ENCODE measurements at regions not wholly inside any gene's neighbourhood (a gene's known extent, or its start where the extent isn't known, plus 50 kb on each side); places are given as distances from the start of the nearest gene placed in this dataset.

DNA sequence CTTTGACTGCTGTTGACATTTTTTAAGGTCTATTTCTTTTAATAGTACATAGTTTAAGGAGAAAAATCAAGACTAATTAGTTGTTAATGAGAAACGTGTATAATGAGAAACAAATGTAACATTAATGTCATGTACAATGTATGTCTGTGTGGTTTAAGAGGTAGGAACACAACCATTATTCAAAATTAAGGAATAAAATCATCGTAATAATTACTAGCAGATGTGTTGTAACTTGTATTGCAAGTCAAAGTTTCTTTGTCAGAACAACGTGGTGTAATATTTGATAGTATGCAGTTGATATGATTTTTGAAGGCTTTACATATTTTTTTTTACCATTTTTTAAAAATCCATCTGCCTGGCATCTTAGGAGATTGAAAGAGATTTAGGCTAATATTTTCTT lies 120.2 kb upstream of the ARRDC3 start:
- Histone ChIP-seq H3K79me2 (replicated peaks; ENCODE audit: insufficient read depth, low read length) (no peaks in the 10 kb centered on the region), H3K9ac (ENCODE audit: low read length) (no peak overlapping the region), H4K20me1 (ENCODE audit: insufficient read depth) (no peaks in the 10 kb centered on the region), H3K36me3 (ENCODE audit: insufficient read depth, low read length) (no peaks in the 10 kb centered on the region), H3K27me3 (ENCODE audit: insufficient read depth, low read depth, low read length) (no peaks in the 10 kb centered on the region), H3K9me2 (ENCODE audit: insufficient read depth, low read length) (no peaks in the 10 kb centered on the region), H3K4me2 (ENCODE audit: low read length) (no peak overlapping the region), H2AFZ (ENCODE audit: low read depth, low read length) (no peak overlapping the region), H3K9me3 (ENCODE audit: low read length) (no peaks in the 10 kb centered on the region), H3K4me3 (ENCODE audit: low read length) (no peak overlapping the region), H3K27ac (ENCODE audit: low read length) (no peak overlapping the region), H3F3A (ENCODE audit: insufficient read depth, low read length, poor library complexity, severe bottlenecking) (no peaks in the 10 kb centered on the region)
- no peak for TF ChIP-seq EP300 (conservative IDR thresholded peaks at IDR 0.05; ENCODE audit: poor library complexity, severe bottlenecking)
- TF ChIP-seq, protein P1, sequence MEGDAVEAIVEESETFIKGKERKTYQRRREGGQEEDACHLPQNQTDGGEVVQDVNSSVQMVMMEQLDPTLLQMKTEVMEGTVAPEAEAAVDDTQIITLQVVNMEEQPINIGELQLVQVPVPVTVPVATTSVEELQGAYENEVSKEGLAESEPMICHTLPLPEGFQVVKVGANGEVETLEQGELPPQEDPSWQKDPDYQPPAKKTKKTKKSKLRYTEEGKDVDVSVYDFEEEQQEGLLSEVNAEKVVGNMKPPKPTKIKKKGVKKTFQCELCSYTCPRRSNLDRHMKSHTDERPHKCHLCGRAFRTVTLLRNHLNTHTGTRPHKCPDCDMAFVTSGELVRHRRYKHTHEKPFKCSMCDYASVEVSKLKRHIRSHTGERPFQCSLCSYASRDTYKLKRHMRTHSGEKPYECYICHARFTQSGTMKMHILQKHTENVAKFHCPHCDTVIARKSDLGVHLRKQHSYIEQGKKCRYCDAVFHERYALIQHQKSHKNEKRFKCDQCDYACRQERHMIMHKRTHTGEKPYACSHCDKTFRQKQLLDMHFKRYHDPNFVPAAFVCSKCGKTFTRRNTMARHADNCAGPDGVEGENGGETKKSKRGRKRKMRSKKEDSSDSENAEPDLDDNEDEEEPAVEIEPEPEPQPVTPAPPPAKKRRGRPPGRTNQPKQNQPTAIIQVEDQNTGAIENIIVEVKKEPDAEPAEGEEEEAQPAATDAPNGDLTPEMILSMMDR (IDR thresholded peaks at IDR 0.05; ENCODE audit: poor library complexity, severe bottlenecking): no peak
- no peak for TF ChIP-seq TAF1 (IDR thresholded peaks at IDR 0.05; ENCODE audit: low read depth)
- TF ChIP-seq EZH2 (IDR thresholded peaks at IDR 0.05; ENCODE audit: borderline replicate concordance, insufficient read depth, low read length, poor library complexity, severe bottlenecking): no peak
- no peak for TF ChIP-seq SMC3 (conservative IDR thresholded peaks at IDR 0.05; ENCODE audit: poor library complexity)
- no peak for TF ChIP-seq POLR2AphosphoS5 (IDR thresholded peaks at IDR 0.05)
- no peak for TF ChIP-seq MXI1 (conservative IDR thresholded peaks at IDR 0.05; ENCODE audit: poor library complexity, severe bottlenecking)
- TF ChIP-seq RAD21 (conservative IDR thresholded peaks at IDR 0.05): no peak
- TF ChIP-seq REST (IDR thresholded peaks at IDR 0.05; ENCODE audit: borderline replicate concordance): no peak

DNA sequence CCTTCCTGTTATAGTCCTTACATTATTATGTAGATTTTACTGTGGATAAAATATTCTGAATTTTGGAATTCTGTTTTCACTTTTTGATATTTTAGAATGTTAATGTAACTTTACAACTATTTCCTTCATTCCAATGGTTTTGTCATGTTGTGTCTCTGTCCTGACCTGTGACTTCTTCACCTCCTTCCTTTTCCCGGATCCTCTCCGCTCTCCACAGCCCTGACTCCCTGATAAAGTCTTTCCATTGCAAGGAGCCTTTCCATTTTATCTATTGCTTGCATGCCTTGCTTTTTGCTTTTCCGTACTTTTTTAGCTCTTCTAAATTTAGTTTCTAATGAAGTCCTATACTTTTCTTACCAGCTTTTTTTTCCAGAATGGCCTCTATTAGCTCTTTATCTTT lies 117.6 kb upstream of the ARRDC3 start:
- no peak overlapping the region for H3K4me2 ChIP-seq (ENCODE audit: low read length)
- no peaks in the 10 kb centered on the region for H4K20me1 ChIP-seq (ENCODE audit: insufficient read depth)
- no peak overlapping the region for H3K4me3 ChIP-seq (ENCODE audit: low read length)
- TF ChIP-seq SMC3 (conservative IDR thresholded peaks at IDR 0.05; ENCODE audit: poor library complexity) (no peak), REST (IDR thresholded peaks at IDR 0.05; ENCODE audit: borderline replicate concordance) (no peak), EZH2 (IDR thresholded peaks at IDR 0.05; ENCODE audit: borderline replicate concordance, insufficient read depth, low read length, poor library complexity, severe bottlenecking) (no peak), POLR2AphosphoS5 (IDR thresholded peaks at IDR 0.05) (no peak), EP300 (conservative IDR thresholded peaks at IDR 0.05; ENCODE audit: poor library complexity, severe bottlenecking) (no peak), TAF1 (IDR thresholded peaks at IDR 0.05; ENCODE audit: low read depth) (no peak), MXI1 (conservative IDR thresholded peaks at IDR 0.05; ENCODE audit: poor library complexity, severe bottlenecking) (no peak), RAD21 (conservative IDR thresholded peaks at IDR 0.05) (no peak)
- TF ChIP-seq, protein P1 (IDR thresholded peaks at IDR 0.05; ENCODE audit: poor library complexity, severe bottlenecking): no peak
- no peak overlapping the region for H2AFZ ChIP-seq (ENCODE audit: low read depth, low read length)
- no peaks in the 10 kb centered on the region for H3K9me2 ChIP-seq (ENCODE audit: insufficient read depth, low read length)
- H3K27ac ChIP-seq (ENCODE audit: low read length): no peak overlapping the region
- H3F3A ChIP-seq (ENCODE audit: insufficient read depth, low read length, poor library complexity, severe bottlenecking): no peaks in the 10 kb centered on the region
- no peaks in the 10 kb centered on the region for H3K79me2 ChIP-seq (replicated peaks; ENCODE audit: insufficient read depth, low read length)
- H3K9ac ChIP-seq (ENCODE audit: low read length): no peak overlapping the region
- no peaks in the 10 kb centered on the region for H3K27me3 ChIP-seq (ENCODE audit: insufficient read depth, low read depth, low read length)
- H3K9me3 ChIP-seq (ENCODE audit: low read length): no peaks in the 10 kb centered on the region
- no peaks in the 10 kb centered on the region for H3K36me3 ChIP-seq (ENCODE audit: insufficient read depth, low read length)
